SW480 (cell line): ENCODE measurements at regions not wholly inside any gene's neighbourhood (a gene's known extent, or its start where the extent isn't known, plus 50 kb on each side); places are given as distances from the start of the nearest gene placed in this dataset.
"Not testable (repeated sequence)": the region's sequence is repeated elsewhere in the genome, so short reads cannot be mapped to it uniquely, and the experiment has no call there.

ENCODE experiments used
- DNase-seq: peaks from one replicate; pipeline ENCODE4 v3.0.0-alpha.2; 2016; ENCODE audit warnings: low spot score

DNA sequence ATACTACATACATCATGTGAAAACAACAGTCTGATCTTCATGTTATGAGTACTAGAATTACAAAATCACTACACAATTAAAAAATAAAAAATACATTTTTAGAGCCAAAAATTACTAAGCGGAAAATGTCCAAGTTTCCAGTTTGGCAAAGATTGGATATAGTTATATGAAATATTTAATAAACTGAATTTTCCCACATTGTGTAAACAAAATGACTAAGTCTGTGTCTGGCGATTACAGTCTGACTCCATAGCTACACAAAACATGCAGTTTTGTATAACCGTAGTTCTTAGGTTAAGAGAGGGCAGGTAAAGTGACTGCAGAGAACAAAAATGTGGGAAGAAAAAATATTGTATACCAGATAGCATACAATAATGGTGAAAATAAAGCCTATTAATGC lies 59.2 kb upstream of the TMEM47 start:
- DNase-seq: no peak

DNA sequence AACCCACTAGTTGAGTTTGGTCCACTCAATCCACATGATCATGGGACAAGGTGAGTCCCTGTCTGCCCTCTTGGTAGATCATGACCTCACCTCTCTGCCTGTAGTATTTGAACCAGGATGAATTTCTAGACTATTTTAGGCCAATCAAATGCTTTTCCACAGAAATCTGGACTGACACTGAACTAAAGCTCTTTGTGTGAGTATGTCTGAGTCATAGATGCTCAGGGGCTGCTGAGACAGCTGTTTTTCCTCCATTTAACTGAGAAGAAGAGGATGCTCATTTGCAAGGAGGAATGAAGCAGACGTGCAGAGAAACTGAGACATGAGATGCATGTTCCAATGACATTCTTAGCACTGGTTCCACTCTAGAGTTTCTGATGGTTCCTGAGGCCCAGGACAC lies 77.3 kb upstream of the TMEM47 start:
- no peak for DNase-seq

DNA sequence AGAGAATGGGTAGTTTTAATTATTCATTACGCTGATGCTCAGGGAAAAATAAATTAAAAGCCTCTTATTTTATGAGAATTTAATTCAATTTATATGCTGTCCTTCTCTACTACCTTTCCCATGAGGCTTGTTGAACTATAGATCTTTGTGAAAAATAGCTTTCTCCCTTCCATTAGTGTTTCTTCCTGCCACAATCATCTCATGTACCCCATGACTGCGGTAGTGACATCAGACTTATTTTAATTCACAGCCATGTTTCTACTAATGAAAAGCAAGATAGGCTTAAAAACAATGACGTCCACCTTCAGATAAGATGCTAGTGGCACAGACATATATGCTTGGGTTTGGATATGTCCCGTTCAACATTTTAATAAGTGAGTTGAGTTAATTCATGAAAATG lies 87.4 kb upstream of the TMEM47 start:
- DNase-seq: no peak

DNA sequence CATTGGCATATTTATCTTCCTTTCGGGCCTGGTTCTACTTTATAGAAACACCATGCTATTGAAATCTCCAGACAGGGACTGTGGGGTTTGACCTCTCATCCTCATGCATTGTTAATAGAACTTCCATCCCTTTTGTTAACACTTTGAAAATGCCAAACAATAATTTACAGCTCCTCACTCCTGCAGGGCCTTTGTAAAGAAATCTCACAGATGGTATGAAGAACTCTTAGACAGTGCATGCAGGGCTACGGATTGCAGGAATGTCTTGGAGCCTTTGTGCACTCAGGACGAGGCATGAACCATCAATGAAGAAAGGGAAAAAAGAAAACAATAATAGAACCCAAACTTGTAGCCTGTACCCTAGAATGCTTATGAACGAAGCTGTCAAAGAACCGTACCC lies 92.8 kb upstream of the TMEM47 start:
- DNase-seq: no peak

DNA sequence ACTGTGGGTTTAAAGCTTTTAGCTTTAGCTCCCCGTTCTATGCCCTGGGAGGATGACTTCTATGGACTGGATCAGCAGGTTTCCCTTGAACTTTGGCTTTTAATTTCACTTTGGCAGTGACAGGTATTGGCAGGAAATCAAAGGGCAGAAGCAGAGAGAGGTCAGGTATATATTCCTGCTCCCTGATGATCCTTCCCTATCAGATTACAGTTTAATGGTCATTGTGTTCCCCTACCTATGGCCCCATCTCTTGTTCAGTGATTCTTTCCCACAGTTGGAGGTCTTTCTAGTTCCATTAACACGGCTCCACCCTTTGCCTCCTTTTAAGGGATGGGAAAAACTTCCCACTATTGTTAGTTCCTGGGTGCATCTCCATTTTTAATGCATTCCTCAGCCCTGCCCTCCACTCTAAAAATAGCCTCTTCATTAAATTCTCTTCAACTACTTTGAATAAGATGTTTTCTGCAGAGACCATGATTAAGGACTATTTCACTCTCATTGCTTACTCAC lies 107.8 kb upstream of the TMEM47 start:
- DNase-seq: peak; percentile 1

DNA sequence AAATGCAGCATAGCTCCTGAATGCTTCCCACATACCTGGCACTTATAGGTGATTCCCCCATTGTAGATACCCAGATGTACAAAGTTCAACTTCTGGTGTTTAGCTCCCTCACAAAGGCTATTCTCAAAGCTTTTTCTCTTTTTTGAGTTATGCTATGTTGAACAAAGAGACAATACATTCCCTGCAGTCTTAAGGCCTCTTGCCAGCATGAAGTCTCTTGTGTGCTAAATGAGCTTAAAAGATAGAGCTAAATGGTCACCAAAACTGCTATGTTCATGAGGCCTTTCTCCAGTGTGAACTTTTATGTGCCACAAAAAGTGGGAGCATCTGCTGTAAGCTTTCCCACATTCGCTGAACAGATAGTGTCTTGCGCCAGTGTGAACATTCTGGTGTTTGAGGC lies 111.2 kb upstream of the TMEM47 start:
- no peak for DNase-seq

DNA sequence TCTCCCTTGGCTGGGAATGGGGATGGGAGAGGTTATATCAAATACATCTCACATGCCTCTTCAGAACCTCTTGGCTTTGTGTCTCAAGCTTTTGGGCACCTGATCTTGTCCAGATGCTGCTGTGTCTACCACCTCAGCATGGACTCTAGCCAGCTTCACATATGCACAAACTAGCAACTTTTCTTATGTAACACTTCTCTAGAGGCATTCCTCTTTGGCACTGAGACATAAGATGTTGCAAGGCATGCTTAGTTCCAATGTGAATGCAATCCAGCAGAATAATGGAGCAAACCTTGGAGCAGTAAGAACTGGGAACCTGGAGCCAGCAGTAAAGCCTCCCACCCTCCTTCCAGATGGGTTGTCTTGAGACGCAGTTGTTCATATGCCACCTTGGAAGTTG lies 113.4 kb upstream of the TMEM47 start:
- no peak for DNase-seq

DNA sequence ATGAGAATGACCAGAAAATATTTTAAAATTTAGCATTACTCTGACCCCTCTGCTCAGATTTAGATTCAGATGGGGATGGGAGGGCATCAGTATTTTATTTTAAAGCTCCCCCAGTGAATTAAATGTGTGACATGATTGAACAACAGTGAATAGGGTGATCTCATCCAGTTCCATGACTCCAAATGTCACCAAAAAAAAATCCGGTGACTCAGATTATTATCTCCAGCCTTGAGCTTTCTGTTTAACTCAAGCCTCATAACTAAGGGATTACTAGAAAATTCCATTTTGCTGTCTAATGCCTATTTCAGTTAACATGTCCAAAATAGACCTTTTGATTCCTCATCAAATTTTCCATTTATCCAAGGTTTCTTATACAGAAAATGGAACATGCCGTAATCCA lies 121.8 kb upstream of the TMEM47 start:
- no peak for DNase-seq

DNA sequence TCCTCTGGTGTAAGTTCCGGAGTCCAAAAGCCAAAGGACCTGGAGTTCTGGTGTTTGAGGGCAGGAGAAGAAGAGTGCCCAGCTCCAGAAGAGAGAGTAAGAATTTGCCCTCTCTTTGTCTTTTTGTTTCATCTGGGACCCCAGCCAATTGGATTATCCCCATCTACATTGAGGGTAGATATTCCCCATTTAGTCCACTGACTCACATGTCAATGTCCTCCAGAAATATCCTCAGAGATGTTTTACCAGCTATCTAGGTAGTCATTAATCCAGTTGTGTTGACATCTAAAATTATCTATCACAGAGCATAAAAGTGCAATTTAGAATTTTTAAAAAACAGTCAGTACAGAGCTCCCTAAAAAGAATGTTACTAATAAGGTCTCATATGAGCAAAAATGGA lies 132.9 kb upstream of the TMEM47 start:
- no peak for DNase-seq

DNA sequence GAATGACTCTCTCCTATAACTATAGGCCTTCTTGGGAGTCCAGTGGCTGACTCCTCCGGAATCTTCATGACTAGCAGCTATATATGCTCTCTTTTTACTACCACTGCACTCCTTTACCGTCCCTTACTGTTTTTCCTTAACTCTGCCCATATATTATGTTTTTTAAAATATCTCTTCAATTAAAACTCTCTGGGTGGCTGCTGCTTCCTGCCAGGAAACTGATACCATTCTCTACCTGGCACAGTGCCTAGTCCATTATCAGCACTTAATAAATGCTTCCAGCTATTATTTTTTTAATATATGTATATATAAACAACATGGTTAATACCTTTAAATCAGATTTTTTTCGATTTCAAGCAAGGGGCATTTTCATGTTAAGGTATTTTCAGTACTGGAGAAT lies 136.6 kb upstream of the FAM47B start:
- no peak for DNase-seq

DNA sequence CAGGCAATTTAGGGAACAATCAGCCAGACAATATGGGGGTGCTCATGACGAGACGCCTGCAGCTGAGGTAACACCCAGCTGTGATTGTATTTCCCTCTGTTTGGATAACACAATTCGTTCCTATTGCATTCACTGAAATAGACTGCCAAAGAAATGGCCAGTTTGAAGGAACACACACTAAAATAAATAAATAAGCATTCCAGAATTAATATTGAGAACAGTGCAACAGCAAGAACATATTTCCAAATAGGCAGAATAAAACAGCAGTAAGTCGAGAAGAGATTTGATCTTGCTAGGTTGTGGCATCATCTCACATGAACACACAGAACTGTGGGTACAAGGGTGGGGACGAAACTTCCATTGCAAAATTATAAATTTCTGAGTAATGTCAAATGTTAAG lies 133.5 kb upstream of the FAM47B start:
- no peak for DNase-seq

DNA sequence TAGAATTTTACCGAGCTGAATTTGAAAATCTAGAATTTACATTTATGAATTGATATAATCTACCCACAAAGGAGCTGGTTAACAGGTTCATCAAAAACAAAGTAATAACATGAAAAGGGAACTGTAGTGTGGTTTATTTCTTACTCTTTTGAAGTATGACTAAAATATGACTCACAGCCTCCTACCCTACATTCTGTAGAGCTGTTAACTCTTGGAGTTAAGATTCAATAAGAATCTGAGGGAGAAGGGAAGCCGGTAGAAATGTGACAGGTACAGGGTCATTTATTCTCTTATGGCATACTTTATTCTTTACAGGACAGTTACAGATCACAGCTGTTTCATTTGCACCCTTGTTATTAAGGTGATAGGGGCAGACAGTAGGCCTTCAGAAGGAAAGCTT lies 132.2 kb upstream of the FAM47B start:
- peak; percentile 64 for DNase-seq

DNA sequence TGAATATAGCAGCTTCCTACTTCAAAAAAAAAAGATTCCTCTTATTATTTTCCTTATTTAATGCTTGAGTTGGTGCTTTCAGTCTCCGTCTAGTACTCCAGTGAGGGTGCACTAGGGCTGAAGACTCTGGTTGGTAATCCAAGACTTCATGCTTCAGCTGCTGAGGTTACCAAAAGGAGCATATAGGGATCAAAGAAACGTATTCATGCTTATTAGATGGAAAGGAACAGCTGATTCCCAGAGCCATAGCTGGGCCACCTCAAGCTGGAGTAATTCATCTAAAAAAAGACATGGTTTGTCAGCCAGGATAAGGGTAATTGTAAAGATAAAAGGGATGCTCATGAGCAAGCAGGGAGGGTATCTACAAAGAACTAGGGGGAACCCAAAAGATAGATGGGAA lies 131.7 kb upstream of the FAM47B start:
- DNase-seq: peak; percentile 2

DNA sequence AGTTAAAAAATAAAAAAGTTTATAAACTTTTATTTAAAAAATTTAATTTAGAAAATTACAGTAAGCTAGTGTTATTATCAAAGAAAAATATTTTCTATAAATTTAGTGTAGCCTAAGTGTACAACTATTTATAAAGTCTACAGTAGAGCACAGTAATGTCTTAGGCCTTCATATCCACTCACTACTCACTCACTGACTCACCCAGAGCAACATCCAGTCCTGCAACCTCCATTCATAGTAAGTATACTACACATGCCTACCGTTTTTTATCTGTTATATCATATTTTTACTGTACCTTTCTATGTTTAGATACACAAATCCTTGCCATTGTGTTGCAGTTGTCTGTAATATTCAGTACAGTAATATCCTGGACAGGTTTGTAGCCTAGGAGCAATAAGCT lies 129.0 kb upstream of the FAM47B start:
- DNase-seq: no peak

DNA sequence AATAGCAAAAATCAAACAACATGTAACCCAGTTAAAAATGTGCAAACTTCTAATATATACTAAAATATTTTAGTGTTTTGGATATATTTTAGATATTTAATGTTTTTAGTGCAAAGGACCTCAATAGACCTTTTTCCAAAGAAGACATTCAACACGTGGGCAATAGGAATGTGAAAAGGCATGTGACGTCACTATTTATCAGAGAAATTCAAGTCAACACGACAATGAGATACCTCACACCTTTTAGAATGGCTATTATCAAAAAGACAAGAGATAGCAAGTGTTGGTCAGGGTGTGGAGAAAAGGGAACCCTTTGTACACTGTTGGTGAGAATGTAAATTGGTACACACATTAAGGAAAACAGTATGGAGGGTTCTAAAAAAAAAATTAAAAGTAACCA lies 115.6 kb upstream of the FAM47B start:
- DNase-seq: no peak

DNA sequence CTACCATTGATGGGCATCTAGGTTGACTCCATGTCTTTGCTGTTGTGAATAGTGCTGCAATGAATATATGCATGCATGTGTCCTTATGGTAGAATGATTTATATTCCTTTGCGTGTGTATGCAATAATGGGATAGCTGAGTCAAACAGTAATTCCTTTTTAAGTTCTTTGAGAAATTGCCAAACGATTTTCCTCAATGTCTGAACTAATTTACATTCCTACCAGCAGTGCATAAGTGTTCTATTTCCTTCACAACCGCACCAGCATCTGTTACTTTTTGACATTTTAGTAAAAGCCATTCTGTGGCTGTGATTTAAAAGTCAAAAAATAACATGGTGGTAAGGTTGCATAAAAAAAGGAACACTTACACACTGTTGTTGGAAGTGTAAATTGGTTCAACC lies 103.1 kb upstream of the FAM47B start:
- no peak for DNase-seq

DNA sequence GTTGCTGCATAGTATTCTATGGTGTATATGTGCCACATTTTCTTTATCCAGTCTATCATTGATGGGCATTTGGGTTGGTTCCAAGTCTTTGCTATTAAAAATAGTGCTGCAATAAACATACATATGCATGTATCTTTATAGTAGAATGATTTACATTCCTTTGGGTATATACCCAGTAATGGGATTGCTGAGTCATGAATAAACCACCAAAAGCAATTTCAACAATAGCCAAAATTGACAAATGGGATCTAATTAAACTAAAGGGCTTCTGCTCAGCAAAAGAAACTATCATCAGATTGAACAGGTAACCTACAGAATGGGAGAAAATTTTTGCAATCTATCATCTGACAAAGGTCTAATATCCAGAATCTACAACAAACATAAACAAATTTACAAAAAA lies 101.4 kb upstream of the FAM47B start:
- not testable (repeated sequence) for DNase-seq

DNA sequence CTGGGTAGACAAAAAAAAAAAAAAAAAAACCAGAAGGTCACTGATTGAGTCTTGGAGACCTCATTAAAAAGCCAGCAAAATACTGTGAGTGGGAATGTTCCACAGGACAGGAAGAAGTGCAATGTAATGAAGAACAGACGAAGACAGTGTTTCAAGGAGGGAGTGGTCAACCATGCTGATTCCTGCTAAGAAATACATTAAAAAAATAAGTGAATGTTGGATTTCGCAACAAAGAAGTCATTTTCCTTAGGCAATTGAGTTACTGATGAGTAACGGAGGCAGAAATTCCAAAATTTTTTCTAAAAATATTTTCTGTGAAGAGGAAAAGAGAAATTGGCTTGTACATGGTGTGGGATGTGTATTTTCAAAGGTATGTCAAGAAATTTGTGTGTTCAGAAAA lies 94.3 kb upstream of the FAM47B start:
- no peak for DNase-seq

DNA sequence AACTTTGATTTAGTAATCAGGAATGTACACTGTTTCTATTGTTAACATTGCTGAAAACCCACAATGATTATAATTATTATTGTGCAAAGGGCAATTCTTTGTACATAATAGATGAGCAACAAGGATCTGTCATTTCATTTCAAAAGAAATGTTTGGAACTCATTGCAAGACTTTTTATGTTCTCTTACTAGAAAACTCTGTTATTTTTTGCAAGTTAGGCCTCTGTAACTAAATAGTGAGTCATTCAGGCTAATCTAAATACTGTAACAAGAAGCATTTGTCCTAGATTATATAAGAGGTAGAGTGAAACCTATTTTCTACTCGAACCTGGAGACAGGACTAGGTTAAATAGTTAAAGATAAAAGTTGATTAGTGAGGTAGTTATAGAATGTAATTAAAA lies 93.2 kb upstream of the FAM47B start:
- no peak for DNase-seq

DNA sequence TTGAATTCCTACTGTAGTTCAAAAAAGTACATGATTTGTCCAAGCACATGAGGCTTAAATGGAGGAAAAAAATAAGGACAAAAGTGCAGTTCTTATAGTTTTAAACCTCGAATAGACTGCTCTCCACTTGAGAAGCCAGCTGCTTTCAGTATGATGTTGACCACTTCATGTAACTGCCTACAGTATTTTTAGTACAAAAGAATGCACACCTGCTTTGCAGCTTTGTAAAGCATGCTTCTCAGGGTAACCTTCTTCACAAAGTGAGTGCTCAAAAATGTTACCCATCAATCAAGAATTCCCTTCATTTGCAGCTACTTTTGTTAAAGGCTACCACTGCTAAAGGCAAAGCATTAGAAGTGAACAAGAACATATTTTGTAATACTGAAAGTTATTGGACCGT lies 83.4 kb upstream of the FAM47B start:
- DNase-seq: no peak

DNA sequence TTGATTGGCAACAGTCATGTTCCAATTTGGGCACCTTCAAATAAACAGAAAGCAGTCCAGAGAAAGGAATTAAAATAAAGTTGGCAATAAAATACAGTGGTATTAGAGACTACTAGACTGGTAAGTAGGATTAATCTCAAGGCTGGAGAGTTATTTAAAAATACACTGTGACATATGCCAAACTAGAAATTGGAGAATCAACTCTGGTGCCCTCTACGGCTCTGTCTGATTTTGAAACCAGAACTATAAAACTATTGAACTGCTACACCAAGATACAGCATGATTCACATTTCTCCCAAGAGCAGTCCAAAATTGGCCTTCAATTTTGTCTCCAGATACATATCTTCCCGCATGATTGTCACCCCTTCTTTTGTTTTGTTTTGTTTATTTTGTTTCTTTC lies 78.7 kb upstream of the FAM47B start:
- DNase-seq: no peak

DNA sequence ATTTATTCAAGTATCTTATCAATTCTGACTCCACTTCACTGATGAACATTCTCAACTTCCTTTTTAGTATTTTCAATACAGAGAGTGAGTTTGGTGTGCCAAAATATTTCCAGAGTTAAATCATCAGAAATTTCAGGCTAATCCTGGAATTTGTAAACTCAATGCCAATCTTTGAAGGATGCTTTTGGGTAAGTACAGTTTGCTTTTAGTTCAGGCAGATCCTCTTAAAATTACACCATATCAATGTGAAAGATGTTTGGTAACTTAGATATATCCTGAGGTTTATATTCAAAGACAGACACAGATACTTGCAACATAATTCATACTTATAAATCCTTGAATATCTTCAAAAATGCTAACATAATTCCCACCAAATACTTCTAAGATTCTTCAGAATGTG lies 76.0 kb upstream of the FAM47B start:
- no peak for DNase-seq

DNA sequence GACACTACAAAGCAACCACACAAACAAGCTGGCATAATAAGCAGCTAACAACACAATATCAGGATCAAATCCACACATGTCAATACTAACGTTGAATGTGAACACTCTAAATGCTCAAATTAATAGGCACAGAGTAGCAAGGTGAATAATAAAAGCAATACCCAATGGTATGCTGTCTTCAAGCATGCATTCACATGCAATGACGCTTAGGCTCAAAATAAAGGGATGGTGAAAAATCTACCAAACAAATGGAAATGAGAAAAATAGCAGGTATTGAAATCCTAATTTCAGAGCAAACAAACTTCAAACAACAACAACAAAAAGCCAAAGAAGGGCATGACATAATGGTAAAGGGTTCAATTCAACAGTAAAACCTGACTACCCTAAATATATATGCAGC lies 74.0 kb upstream of the FAM47B start:
- DNase-seq: no peak

DNA sequence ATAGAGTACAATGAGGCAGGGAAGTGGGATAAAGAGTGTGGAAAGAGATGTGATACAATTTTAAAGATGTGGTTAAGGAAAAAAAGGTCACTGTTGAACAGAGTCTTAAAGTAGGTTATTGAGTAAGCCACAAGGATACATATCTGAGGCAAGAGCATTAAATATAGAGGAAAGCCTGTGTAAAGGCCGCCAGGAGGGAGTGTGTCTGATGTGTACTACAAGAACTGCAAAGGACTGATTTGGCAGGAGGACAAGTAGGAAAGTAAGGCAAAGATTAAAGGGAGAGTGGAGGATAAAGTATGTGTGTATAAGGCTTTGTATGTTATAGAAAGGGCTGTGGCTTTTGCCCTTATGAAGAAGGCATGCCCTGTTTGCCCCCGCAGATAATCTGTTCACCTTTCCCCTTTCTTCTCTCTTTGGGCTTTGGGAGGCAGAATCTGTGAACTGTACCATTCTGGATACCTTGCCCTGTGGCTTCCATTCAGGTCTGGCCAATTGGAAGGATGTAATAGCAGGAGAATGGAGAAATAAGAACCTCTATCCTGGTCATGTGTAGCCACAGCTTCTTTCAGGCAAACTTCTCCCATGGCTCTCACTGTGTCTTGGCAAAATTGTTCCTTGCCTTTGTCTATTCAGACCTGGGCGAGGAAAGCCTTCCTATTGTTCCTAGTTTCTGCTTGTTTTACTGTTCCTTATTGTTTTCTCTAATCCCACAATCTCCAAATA lies 68.9 kb upstream of the FAM47B start:
- DNase-seq: no peak

DNA sequence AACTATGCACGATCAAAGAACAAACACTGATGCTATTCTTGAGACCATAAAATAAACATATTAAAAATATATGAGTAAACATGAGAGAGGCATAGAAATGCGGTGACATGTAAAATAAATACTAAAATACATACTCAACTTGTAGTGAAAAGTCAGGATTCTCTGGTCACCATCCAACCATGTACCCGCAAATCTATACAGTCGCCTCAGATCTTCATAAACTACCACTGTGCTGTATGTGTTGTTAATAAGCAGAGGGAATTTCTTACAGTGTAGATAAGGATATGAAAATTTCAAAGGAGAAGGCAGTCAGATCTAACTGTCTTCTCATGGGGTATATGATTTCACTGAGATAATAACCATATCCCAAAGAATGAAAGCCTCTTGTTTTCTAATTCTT lies 67.8 kb upstream of the FAM47B start:
- DNase-seq: no peak
